HCT116 (cell line): ENCODE measurements at regions not wholly inside any gene's neighbourhood (a gene's known extent, or its start where the extent isn't known, plus 50 kb on each side); places are given as distances from the start of the nearest gene placed in this dataset.

ENCODE experiments used
- EZH2phosphoT487 ChIP-seq: fragments of 200-600 bp; IDR thresholded peaks from 2 replicates; pipeline ENCODE4 v1.6.1; 2018; ENCODE audit warnings: antibody characterized with exemption, borderline replicate concordance
- JUND ChIP-seq: IDR thresholded peaks from 2 replicates; pipeline ENCODE4 v1.6.1; 2012

DNA sequence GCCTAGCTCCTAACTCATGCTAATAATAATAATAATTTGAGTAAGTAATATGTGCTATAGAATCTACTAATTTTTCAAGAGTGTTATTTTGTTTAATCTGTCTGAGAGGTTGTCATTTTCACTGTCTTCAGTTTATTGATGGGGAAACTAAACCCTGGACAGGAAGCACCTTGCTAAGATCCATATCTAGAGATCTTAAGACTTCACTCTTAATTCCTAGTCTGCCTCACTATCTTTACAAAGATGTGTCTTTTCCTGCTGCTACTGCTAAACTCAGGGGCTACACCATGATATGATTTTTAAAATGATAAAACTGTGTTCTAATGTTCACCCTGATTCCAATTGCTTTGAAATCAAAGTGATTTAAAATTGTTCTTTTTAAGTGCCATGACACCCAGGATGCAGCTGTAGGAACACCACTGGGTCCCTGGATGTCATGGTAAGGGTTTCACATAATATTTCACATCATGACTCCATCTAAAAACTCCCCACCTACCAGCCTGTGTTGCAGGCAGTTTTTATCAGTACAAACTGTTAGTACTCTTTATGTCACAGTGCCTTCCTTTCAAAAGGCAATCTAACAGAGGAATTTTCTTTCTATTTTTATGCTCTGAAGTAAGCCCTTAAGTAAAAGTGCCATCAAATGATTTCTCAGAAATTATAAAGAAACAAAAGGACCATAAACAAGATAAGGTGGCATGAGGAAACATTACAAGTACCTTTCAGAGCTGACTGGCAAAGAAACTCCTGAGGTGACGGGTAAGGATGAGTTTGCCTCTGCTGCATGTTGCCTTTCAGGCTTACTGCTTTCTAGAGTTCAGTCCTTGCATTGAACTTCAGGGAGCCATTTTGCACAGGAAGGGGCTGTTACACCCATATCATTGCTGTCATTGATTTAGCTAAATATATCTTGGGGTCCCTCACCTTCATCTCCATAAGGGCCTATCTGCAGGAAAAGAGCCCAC, 160.1 kb upstream of the SATB1 start:
- TF ChIP-seq EZH2phosphoT487 (no peak), JUND (no peak)
